COLO668 (cell line): ENCODE measurements at regions not wholly inside any gene's neighbourhood (a gene's known extent, or its start where the extent isn't known, plus 50 kb on each side); places are given as distances from the start of the nearest gene placed in this dataset.
"Not testable (repeated sequence)": the region's sequence is repeated elsewhere in the genome, so short reads cannot be mapped to it uniquely, and the experiment has no call there.

Experiments used
- DNase-seq: peaks from one replicate; lab custom pipeline; 2025; ENCODE audit not compliant: unreplicated experiment; lab: John Stamatoyannopoulos, UW

DNA sequence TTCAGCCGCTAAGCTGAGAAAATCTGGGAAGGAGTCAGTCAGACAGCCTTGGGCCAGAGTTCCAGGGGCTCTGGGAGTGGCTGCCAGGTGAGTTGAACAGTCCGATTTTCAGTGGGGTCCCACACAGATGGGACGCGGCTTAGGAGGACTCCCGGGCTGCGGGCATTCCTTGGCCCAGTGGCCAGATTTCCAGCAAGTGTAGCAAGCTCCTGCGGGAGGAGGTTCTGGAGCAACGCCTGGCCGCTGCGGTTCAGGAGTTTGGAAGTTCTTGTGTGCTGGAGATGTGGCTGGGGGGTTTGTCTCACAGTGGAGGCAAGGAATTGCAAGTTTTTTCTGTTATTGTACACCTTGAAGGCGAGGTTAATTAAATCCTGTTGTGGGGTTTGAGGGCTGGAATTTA, 1020.1 kb upstream of the MANEA start:
- not testable (repeated sequence) for DNase-seq

DNA sequence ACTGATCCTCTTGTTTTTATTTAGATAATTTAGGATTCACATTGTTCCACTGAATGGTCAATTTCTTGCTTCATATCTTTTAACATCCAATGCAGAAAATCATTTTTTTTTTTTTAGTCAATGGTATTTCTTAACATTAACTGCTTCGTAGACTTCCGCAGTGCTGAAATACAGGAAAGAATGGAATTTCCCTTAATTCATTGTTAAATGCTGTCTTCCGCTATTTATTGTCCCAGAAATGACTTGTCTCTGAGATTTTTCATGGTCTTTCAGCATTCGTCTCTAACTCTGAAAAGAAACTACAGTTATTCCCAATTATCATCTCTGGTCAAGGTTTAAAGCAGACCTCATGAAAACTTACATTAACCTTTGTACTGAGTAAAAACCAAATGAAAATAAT, 1029.1 kb upstream of the MANEA start:
- no peak for DNase-seq

DNA sequence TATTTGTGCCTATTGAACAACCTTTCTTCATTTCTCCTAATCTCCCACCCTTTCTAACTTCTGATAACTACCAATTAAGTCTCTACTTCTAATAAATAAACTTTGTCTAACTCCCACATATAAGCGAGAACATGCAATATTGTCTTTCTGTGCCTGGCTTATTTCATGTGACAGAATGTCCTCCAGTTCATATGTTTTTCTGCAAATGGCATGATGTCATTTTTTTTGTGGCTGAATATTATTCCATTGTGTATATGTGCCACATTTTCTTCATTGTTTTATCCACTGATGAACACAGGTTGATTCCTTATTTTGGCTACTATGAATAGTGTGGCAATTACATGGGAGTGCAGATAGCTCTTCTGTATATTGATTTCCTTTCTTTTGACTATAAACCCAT, 1041.5 kb upstream of the MANEA start:
- no peak for DNase-seq

DNA sequence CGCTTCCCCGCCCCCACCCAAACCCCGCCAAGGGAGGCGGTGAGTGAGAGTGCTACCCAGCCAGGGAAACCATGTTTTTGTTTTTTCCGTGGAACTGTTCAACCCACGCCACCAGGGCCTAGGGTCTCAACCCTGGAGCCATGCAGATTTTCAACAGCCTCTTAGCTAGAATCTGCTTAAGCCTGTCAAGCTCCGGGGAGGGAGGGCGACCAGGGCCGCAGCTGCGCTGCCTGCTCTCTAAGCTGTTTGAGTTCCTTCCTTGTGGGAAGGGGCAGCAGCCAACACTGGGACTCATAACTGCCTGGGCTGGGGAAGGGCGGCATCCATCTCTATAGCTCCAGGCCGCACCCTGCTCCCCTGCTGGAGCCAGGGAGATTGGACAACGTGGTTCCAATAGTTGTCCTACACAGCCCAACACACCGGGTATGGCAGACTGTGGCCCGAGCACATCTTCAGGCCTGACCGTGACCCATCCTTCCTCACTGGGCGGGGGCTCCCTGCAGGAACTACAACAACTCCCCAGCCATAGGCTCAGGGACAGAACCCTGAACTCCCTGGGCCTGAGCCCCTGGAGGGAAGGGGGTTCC, 1065.7 kb upstream of the MANEA start:
- DNase-seq, result no peak

DNA sequence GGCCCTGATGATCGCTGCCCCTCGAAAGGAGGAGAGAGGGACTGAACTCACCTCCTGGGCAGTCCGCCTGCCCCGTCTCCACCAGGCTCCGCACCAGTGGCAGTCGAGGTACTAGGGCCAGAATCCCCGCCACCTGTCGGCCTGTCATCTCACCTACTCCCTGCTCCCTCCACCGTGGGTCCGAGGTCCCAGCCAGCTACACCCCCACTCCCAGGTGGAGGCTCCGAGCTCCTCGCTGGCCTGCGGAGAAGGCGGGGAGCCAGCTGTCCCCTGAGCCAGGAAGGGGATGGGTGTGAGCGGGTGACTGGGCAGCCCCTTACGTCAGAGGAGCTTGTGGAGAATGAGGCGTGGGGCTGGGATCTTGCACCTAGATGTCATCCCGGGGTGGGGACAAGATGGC, 1066.5 kb upstream of the MANEA start:
- DNase-seq, result no peak

DNA sequence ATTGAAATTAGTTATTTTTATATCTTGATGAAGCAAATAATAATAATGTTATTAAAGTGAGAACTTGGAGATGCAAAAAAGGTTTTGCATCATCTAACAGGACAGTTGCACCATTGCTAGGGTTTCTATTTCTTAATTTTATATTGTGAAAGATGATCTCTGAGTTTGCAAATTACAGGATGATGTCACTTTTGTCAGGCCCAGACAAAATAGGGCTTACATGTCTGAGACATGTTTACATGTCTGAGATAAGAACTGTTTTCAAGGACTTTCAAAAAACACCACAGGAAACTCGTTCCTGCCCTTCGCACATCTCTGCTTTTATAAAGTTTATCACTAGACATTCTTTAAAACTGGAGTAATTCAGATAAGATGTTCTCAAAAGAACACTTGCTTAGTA, 1075.8 kb upstream of the MANEA start:
- no peak for DNase-seq

DNA sequence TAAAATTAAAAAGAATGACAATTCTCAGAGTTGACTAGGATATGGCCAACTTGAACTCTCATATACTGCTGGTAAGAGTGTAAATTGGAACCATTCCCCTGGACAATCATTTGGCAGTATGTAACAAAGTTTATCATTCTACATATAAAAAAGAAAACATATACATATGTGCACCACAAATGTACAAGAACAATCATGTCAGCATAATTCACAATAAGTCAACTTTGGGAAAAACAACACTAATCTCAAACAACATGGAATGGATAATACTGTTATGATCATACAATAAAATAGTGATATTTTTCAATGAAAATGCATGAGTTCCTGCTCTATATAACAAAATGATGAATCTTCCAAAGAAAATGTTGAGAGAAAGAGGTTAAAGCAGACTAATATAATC, 1078.7 kb upstream of the EPHA7 start:
- no peak for DNase-seq

DNA sequence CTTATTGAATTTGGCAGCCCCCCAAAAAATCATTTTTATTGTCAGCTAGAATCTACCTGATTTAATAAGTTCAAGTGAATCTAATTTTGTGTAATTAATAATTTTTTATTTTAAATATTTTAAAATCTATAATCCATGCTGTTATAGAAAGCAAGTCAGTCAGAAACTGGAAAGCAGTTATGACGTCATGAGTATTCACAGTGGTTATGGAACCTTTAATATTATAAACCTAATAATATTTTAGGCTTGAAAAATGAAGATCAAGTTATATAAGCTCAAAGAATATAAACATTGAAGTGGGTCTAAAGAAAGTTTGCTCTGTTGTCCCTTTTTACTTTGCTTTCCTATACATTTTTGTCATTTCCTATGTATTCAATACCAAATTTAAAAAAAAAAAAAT, 1075.1 kb upstream of the EPHA7 start:
- DNase-seq, result no peak

DNA sequence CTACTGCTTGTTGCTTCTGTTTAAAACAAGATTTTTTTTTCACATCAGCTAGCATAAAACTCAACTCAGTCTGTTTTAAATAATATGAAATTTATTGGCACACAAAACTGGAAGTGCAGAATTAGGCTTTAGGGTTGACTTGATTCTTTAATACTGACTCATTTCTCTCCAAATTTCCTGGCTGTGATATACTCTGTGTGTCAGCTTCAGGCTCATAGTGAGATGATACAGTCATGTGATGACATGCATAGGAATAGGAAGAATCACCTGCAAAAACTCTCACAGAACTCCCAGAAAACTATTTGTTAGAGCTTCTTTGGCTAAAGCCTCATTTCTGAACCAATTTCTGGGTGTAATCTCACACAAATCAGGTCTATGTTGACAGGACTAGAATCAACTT, 1068.0 kb upstream of the EPHA7 start:
- DNase-seq, result no peak

DNA sequence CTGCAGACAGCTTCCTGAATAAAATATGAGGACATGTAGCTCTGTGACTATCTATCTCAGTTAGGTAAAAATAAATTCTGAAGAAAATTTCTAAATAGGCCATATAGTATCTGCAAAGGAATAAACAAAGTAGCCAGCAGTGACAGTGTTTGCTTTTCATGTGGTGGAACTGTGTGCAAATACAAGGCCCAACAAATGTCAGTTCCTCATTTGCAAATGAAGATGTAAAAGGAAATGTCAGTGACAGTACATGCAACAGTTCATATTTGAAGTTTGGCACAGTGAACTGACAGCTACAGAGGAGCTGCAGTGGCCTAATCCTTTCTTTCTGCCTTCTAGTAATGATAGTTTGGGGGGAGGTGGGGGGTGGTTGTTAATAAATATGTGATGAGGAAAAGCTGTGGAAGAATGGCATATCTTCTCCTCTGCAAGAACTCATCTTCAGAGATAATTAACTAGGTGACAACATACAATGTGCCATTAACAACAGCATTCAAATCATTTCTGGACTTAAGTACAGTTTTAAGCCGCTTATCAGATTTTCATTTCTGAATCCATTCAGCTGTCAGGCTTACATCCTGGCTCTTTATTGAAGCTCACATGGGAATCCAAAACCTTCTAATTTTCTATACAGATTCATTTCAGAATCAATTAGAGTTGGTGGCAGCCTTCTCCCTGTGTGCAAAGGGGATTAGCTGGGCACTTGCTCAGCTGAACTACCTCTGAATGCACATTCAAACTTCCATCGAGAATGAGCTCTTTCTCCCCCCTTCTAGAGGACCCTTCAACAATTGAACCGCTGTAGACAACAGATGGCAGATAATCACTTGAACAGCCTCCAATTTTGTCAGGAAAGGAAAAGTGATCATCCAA, 1059.0 kb upstream of the EPHA7 start:
- DNase-seq, result no peak

DNA sequence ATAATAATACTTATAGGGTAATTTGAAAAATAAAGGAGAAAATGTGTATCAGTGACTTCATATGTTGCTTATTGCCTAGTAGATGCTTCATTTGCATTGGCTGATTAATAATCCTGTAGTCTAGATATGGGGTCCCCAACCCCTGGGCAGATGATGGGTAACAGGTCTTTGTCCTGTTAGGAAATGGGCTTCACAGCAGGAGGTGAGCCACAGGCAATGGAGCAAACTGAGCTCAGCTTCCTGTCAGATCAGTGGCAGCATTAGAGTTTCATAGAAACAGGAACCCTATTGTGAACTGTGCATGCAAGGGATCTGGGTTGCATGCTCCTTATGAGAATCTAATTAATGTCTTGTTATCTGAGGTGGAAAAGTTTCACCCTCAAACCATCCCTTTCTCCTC, 1049.5 kb upstream of the EPHA7 start:
- DNase-seq, result no peak

DNA sequence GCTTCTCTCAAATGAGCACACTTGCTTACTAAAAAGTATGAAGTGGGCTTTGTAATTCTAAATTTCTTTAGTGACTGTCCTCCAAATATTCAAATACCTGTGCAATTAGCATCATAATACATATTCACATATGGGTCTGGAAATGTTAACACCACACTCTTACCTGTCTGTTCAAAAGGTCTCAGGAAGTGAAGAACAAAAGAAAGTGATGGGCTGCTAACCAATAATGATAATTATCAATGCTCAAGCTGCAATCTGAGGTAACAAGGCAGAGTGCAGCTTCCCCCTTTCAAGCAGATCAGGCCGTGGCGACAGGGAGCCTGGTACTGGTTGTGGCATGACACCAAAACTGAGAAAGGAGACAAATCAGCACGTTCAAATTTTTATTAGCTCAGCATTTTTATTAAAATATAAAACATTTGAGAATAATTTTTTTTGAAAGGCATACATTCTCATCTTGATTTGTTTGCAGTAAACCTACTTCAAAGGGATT, 1044.7 kb upstream of the EPHA7 start:
- DNase-seq, result no peak

DNA sequence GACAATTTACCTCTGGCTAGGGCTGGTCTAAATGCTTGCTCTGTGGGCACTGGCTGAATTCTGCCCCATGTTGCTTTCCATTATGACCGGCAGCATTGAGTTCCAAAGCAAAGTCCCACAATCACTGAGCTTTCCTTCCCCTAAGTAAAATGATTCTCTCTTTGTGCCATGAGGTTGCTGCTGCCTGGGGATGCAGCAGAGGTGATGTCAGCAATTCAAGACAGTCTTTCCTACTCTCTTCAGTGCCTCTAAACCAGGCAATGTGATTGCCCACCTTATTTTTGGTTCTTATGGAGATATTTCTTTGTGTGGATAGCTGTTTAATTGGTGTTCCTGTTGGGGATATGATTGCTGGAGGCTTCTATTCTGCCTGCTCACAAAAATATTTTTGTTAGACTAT, 1043.9 kb upstream of the EPHA7 start:
- no peak for DNase-seq

DNA sequence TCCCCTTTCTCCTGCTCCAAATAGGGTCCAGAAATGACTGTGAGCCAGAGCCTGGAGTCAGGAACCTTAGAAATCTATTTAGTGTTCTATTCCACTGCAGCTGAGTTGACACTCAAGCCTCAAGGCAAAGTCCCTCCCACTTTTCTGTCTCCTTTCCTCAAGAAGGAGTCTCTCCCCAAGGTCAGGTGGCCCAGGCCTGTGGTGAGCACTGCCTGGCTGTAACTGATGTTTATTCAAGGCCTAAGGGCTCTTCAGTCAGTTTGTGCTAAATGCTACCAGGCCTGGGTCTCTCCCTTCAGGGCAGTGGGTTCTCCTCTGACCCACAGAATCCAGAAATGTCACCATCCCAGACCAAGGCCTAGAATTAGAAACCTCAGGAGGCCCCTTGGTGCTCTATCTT, 1042.9 kb upstream of the EPHA7 start:
- no peak for DNase-seq

DNA sequence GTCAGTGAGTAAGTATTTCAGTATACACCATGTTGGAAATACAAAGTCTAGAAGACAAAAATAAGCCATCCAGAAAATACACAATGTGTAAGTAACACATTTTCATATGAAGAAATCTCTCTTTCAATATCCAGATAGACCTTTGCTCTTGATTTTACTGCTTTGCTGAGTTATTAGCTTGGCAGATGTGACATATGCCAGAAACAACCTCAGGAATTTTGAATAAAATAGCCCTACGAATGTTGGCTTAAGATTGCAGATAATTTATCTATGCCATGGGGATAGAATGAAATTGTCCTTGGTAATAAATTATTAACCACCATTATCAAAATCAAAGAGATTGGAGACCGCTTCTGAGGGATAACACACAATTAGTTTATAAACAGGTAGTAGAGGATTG, 1036.9 kb upstream of the EPHA7 start:
- no peak for DNase-seq

DNA sequence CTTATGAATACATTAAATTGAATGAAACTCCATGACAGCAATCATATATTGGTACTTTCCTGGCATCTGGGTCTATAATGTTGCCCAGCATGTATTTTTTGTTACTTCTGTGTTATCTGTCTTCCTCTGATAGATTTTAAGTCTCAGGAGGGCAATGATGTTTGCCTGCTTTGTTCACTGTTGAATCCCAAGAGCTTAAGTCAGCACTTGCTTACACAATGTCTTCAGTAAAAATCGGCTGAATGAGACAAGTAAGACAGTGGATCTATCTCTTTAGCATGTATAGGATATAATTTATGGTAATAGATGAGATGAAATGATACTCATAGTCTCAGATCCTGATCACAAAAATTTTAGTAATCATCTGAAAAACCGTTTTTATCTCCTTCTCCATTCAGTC, 1034.9 kb upstream of the EPHA7 start:
- no peak for DNase-seq

DNA sequence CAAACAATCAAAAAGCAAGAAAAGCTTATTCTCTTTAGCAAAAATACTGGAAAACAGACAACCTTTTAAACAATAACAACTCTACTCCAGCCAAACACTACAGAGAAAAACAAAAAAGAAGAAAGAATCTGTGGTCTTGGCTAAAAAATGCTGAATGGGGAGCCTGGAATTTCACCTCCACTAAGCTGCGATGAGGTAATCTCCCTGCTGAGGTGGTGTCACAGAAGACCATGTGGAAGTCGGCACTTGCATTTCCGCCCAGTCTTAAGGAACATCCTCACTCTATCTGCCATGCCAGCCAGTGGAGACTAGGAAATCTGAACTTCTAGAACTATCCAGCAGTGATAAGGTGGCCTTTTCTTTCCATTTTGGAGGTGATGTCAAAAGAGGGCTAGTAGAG, 1026.8 kb upstream of the EPHA7 start:
- no peak for DNase-seq

DNA sequence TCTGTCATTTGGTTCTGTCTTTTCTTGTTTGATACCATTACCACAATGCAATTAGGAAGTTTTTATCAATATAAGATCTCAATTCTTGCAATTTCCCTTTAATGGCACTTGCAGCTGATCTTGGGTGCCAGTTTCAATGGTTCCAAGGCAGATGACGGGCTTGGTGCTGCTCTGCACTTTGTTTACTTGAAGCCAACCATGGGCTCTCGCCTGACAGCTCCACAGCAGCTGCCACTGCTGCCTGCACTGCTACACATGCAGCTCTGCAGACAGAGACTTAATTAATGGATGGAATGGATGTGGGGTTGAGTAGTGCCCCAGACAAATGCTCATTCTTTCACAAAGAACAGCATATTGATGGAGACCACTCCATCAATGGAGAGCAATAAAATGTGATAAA, 1024.3 kb upstream of the EPHA7 start:
- no peak for DNase-seq

DNA sequence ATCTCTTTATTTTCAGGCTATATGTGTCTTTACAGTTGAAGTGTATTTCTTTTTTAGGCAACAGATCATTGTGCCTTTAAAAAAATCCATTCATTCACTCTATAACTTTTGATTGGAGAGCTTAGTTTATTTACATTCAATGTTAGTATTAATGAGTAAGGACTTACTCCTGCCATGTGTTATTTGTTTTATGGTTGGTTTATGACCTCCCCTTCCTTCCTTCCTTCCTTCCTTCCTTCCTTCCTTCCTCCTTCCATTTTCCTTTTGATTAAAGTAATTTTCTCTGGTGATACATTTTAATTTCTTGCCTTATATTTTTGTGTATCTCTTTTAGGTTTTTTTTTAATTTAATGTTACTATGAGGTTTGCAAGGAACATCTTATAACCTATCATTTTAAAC, 1005.3 kb upstream of the EPHA7 start:
- no peak for DNase-seq

DNA sequence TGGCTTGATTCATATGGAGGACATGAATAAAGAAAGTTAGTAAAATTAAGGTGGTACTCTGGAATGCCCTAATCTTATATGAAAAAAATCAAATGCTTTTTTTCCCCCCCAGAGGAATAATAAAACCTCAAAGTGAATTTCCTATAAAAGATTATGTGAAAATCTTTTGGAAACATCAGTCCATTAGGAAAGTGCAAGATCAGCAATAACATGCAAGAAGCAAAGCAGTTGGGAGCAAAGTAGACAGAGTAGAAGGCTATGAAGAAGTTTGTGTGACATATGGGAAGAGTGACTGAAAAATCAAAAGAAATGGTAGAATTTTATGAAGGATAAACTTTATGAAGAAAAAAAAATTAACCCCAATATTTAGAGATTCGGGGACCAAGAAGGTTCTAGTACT, 998.0 kb upstream of the EPHA7 start:
- DNase-seq, result no peak

DNA sequence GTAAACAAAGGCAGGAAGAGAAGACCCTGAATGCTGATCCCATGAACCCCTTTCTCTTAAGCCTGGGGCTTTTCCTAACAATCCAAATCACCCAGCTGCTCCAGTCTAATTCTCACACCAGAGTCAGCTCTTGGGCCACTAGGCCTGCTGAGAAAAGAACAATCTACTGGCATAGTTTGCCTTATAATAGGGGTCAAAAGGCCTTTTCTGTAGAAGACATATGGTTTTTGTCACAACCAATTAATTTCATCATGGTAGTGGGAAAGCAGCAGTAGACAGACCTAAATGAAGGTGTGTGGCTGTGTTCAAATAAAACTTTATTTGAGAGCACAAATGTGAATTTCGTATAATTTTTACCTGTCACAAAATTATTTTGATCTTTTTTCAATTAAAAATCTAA, 994.7 kb upstream of the EPHA7 start:
- no peak for DNase-seq

DNA sequence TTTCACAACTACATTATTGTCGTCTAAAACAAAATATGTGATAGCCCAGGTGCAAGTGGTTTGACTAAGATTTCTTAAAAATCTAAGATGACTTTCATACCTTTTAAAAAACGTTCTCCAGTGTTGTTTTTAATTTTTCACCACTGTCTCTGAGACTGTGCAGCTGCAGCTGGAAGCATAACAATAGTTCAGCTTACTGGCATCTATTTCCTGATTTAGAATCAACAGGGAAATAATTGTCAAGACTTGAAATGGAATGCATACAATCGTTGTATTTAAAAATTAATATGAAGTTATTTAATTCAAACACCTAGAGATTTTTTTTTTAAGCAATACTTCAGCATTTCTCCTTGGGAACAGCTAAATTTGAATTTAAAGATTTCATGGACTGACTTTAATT, 982.0 kb upstream of the EPHA7 start:
- DNase-seq, result no peak

DNA sequence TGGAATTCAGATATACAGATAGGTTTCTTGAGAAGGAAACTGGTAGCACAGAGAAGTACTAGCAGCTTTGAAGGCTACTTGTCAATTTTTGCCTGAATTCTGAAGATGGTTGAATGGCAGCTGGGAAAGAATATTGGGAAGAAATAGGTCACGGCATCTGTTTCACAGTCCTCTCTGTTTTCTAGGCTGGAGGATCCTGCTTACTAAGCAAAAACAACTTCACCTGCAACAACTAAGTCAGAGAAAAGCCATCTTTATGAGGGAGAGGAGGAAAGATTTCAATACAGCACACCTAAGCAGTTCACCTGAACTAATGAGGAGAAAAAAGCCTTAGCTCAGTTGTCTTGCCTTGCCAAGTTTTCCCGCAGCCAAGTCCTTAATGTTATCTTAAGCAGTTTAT, 975.5 kb upstream of the EPHA7 start:
- DNase-seq, result no peak
